ENCODE measurements at regions not wholly inside any gene's neighbourhood (a gene's known extent, or its start where the extent isn't known, plus 50 kb on each side); places are given as distances from the start of the nearest gene placed in this dataset.

DNA sequence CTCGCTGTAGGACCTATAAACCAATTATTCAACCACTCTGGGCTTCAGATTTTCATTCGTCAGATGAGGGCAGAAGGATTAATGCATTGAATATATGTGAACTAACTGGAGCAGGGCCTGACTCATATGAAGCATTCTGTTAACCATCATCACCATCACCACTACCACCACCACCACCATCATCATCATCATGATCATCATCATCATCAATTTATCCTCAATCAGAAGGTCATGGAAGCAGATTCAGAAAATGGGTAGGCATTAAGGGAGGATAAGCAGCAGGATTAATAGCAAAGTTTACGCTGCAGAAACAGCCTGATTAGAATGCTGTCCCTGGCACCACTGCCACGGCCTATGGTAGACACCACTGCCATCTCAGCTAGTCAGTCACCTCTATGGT, 407.5 kb upstream of the THBS1 start:
- TF ChIP-seq POLR2AphosphoS5 (IDR thresholded peaks at IDR 0.05), result no peak
- TF ChIP-seq POLR2A (IDR thresholded peaks at IDR 0.05), result no peak

Measured in spleen (tissue), 3 donors.